Left ventricle myocardium superior (tissue), 1 donor: ENCODE measurements at regions not wholly inside any gene's neighbourhood (a gene's known extent, or its start where the extent isn't known, plus 50 kb on each side); places are given as distances from the start of the nearest gene placed in this dataset.
"Not testable (repeated sequence)": the region's sequence is repeated elsewhere in the genome, so short reads cannot be mapped to it uniquely, and the experiment has no call there.

Experiments used
- ATAC-seq: fragments of 200-7000 bp; cut with Tn5 transposase; one replicate; pipeline ENCODE4 v1.9.1; 2020; ENCODE audit warnings: mild to moderate bottlenecking, moderate library complexity
- DNase-seq: peaks from one replicate; pipeline ENCODE4 v3.0.0-alpha.2; 2020
- intact Hi-C: fragments of 100-400 bp; cut with micrococcal nuclease; formaldehyde crosslinking; loops from one replicate; pipeline ENCODE4 v1.11.0; 2022
- donor health status: DM: no; HTN: yes; CAD: no; lungs with severe emphysema.

DNA sequence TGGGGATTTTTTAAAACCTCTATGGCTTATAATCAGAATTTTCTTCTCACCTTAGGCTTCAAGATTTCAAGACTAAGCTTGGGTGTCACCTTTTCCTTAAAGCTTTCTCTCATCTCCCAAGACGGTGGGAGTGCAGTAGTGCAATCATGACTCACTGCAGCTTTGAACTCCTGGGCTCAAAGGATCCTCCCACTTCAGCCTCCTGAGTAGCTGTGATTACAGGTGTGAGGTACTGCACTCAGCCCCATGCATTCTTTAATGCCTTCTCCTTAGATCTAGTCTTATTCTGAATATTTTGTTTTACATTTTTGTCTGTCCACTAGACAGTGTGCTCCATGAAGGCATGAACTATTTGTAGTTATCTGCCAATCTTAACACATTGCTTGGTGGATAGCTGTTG is 55.7 kb upstream of the FAT3 start:
- ATAC-seq (no peak), DNase-seq (no peak)
- intact Hi-C loops: no loop called here

- intact Hi-C loops: no loop called here
- no peak for ATAC-seq
- no peak for DNase-seq
These were observed 57.0 kb upstream of the FAT3 start for GRCh38 chr11:92167571-92167970.

GRCh38 chr11:92166335-92166734 is 58.3 kb upstream of the FAT3 start:
- intact Hi-C loops: no loop called here
- ATAC-seq: no peak
- DNase-seq: no peak

DNA sequence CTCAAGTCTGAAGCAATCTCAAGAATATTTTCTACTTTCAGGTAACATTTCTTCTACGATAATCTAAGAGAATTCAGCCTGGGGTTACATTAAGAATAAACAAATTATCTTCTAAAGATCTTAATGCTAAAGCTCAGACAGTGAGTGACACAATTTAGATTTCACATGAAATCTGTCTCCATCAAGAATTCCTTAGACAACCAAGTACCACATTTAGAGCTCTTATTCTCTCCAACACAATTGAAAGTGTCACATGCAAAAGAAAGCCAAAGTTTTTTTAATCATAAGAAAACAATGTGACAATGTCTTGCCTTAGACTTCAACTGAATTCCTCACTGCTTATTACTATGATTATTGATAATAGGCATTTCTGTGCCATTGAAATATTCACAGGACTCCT is 60.7 kb upstream of the FAT3 start:
- ATAC-seq (no peak), DNase-seq (no peak)
- intact Hi-C loops: no loop called here

- DNase-seq (no peak), ATAC-seq (no peak)
- intact Hi-C loops: no loop called here
These were observed 61.8 kb upstream of the FAT3 start for GRCh38 chr11:92162776-92163175.

- intact Hi-C loops: no loop called here
- DNase-seq (no peak), ATAC-seq (no peak)
These were observed 64.7 kb upstream of the FAT3 start for GRCh38 chr11:92159931-92160330.

GRCh38 chr11:92157390-92157789 is 67.2 kb upstream of the FAT3 start:
- ATAC-seq, intact Hi-C loops, DNase-seq: not testable (repeated sequence)

DNA sequence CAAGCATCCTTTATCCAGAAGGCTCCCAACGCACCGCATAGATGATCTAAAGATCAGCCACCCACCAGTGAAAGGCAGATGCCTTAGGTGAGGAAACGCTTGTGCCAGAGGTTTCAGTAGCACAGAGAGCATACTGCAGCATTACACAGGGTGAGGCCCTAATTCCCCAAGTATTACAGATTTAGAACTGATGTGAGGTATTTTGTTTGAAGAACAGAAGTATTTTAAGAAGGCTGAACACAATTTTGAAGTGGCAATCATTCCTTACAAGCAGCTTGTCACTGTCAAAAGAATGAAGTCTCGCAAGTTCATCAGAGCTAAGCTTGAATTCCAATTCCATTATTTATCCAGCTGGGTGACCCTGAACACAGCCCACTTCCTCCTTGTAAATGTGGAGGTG is 70.0 kb upstream of the FAT3 start:
- intact Hi-C loops: no loop called here
- ATAC-seq (no peak), DNase-seq (no peak)

GRCh38 chr11:92154110-92154509 is 70.5 kb upstream of the FAT3 start:
- intact Hi-C loops: no loop called here
- ATAC-seq (no peak), DNase-seq (no peak)

- DNase-seq (no peak), ATAC-seq (no peak)
- intact Hi-C loops: no loop called here
These were observed 71.1 kb upstream of the FAT3 start for GRCh38 chr11:92153542-92153941.

DNA sequence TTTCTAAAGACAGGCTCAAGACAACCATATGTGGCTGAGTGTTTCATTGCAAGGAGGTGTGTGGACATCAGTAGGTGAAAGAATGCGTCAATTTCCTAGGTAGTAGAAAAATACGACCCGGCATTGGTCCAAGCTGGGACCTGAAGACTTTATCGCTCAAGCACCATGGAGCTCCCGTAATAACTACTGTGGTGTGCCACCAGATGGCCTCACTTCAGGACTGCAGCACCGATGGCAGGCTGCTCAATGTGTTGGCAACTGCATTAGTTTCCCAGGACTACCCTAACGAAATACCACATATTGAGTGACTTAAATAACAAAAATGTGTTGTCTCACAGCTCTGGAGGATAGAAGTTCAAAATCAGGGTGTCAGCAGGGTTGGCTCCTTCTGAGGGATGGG is 72.4 kb upstream of the FAT3 start:
- ATAC-seq: no peak
- intact Hi-C loops: no loop called here
- DNase-seq: no peak

DNA sequence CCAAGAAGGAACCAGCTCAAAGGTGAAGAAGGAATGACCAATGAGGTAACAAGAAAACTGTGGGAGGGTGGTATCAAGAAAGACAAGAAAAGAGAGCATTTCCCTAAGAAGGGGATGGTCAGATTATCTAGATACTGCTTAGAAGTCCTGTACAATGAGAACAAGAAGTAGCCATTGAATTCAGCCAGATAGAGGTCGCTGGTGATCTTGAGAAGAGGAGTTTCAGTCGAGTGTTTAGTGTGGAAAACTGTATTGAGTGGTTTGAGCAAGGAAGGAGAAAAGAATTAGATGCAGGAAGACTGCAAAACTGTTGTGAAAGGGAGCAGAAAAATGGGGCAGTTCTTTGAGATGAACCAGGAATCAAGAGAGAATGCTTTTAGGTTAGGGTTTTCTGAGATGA is 74.6 kb upstream of the FAT3 start:
- ATAC-seq: no peak
- intact Hi-C loops: no loop called here
- DNase-seq: no peak

DNA sequence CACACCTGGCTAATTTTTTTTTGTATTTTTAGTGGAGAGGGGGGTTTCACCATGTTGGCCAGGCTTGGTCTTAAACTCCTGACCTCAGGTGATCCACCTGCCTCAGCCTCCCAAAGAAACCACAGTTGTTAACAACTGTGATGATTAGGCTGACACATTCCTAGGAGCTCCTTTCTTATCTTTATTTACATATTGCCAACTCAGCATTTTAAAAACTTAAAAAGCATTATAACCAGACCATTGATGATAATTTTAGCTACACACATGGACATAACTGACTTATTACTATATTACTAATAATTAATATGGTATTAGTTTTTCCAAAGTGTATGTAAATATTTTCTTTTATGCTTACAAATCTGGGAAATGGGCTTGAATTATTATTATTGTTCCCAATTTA is 82.9 kb upstream of the FAT3 start:
- intact Hi-C loops: no loop called here
- DNase-seq (no peak), ATAC-seq (no peak)

DNA sequence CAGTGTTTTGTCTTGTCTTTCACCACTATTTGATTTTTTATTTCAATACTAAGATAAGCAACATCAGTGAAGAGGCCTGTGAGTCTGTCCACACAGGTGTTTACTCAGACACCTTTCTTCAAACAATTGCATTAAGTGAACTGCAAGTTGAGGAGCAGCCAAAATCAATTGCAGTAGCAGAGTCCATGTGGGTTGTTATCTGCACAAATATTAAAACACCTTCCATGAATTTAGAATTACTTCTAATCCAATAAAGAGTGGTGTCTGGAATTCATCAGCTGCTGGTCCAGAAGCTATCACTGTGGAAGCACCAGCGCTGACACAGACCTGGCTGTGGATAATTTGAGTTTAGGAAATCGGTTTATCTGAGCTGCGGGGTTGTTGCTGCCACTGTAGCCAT is 83.5 kb upstream of the FAT3 start:
- DNase-seq (no peak), ATAC-seq (no peak)
- intact Hi-C loops: no loop called here

GRCh38 chr11:92140021-92140420 is 84.6 kb upstream of the FAT3 start:
- no peak for ATAC-seq
- no peak for DNase-seq
- intact Hi-C loops: no loop called here

DNA sequence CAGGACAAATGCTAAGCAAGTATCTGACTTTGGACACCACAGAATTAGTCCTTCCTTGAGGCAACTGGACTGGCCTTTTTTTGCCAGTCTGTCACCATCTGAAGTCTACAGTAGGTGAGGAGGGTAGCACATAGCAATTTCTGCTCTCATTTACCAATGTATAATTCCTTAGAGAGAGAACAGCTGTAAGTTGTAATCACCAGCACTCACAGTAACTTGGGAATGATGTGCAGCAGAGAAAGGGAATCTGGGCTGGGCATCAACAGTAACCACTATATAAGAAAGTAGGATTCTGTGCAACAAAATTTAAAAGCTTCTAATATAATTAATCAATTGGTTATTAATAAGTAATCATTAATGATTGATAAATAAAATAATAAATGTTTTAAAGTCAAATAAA is 86.3 kb upstream of the FAT3 start:
- intact Hi-C loops: no loop called here
- no peak for ATAC-seq

GRCh38 chr11:92137747-92138146 is 86.9 kb upstream of the FAT3 start:
- intact Hi-C loops: no loop called here
- ATAC-seq: no peak
- DNase-seq: no peak

More for the DNA sequence above, 86.3 kb upstream of the FAT3 start:
- no peak for DNase-seq

- DNase-seq (no peak), ATAC-seq (no peak)
- intact Hi-C loops: no loop called here
These were observed 87.8 kb upstream of the FAT3 start for GRCh38 chr11:92136797-92137196.

DNA sequence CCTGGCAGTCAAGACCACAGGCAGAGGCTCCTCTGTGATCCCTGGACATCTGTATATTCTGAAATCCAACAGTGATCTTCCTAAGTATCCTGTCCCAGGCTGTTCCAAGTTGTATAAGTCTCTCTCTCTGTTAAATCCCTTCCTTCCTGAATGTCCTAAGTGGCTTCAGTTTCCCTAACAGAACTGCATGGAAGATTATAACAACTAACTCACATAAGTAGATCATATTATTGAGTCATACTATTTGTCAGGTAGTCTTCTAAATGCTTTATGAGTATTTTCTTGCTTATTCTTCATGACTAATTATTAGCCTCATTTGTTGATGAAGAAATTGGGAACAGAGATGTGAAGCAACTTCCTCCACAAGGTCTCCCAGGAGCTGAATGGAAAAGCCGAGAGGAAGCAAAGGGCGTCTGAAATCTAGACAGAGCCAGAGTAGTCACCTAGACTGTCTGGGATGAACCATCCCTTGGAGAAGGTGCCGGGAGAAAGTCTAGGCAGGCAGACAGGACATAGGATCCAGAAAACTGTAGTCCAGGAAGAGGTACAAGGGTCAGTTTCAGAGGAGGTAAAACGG is 93.2 kb upstream of the FAT3 start:
- intact Hi-C loops: no loop called here
- ATAC-seq (no peak), DNase-seq (no peak)

GRCh38 chr11:92130421-92130831 is 94.2 kb upstream of the FAT3 start:
- DNase-seq (no peak), ATAC-seq (no peak)
- intact Hi-C loops: no loop called here

DNA sequence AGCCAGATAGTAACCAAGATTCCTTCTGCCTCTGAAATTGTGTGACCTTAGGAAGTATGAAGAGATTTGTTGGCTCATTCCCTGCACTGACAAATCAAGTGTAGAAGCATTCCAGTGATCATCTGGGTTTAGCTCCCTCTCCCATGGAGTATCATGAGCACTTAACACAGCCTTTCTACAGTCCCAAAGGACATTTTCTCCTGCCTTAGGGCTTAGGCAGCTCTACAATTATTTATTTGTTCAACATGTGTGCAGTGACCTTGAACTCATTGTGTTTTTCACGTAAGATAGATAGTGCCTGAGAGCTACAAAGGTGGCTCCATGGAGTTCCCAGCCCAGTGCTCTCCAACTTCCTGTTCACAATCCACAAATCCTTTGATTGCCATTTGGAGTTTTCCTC is 94.8 kb upstream of the FAT3 start:
- intact Hi-C loops: no loop called here
- no peak for ATAC-seq

DNA sequence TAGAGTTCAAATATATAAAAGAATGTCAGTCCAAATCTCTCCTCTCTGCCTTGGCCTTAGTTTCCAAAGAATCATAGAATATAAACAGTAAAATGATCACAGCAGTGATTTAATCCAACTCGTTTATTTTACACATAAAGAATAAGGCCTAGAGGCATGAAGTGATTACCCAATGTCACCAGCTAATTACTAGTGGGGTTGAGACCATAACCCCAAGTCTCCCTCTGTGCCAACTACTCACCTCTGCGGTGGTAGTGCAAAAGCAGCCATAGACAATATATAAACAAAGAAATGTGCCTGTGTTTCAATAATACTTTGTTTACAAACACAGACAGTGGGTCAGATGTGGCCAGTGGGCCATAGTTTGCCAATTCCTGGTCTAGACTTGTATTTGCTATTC is 96.6 kb upstream of the FAT3 start:
- intact Hi-C loops: no loop called here
- no peak for ATAC-seq
- DNase-seq: no peak

More for the DNA sequence above, 94.8 kb upstream of the FAT3 start:
- no peak for DNase-seq
